Mammary epithelial cell (primary cell): ENCODE measurements at regions not wholly inside any gene's neighbourhood (a gene's known extent, or its start where the extent isn't known, plus 50 kb on each side); places are given as distances from the start of the nearest gene placed in this dataset.

Source experiments
- EZH2 ChIP-seq: IDR thresholded peaks from 2 replicates; pipeline ENCODE4 v1.6.1; 2012; ENCODE audit warnings: low read length, inconsistent platforms, borderline replicate concordance
- TF ChIP-seq, protein P1 (sequence below), 2 donors: IDR thresholded peaks in 1 of 2; conservative IDR thresholded peaks in 1 of 2; 2 replicates each; pipeline ENCODE4 v1.5.1; 2011 to 2012; ENCODE audit warnings: inconsistent platforms in 2 of 2, low read length in 2 of 2, mild to moderate bottlenecking in 2 of 2, control low read depth in 1 of 2, low read depth in 1 of 2; ENCODE audit not compliant: insufficient read depth in 1 of 2; ENCODE audit errors: extremely low read depth in 1 of 2

DNA sequence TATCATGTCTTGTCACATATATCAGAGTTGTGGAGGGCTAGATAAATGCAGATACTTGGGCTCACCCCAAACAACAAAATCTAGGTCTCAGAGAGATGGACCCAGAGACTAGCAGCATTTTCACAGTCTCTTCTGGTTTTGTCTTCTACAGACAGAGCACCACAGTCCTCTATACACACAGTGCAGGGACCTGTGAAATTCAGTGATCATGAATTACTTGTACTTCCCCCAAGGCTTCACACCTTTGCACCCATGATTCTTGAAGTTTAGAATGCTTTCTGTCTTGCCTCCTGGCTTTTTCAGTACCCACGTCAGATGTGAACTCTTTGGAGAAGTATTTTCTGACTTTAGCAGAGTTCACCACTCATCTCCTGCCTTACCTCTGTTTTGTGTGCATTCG is 371.5 kb upstream of the PRR16 start:
- TF ChIP-seq, protein P1, sequence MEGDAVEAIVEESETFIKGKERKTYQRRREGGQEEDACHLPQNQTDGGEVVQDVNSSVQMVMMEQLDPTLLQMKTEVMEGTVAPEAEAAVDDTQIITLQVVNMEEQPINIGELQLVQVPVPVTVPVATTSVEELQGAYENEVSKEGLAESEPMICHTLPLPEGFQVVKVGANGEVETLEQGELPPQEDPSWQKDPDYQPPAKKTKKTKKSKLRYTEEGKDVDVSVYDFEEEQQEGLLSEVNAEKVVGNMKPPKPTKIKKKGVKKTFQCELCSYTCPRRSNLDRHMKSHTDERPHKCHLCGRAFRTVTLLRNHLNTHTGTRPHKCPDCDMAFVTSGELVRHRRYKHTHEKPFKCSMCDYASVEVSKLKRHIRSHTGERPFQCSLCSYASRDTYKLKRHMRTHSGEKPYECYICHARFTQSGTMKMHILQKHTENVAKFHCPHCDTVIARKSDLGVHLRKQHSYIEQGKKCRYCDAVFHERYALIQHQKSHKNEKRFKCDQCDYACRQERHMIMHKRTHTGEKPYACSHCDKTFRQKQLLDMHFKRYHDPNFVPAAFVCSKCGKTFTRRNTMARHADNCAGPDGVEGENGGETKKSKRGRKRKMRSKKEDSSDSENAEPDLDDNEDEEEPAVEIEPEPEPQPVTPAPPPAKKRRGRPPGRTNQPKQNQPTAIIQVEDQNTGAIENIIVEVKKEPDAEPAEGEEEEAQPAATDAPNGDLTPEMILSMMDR (conservative IDR thresholded peaks at IDR 0.05 in 1 of 2, IDR thresholded peaks at IDR 0.05 in 1 of 2; ENCODE audit: extremely low read depth in 1 of 2, insufficient read depth in 1 of 2, low read depth in 1 of 2, low read length in 2 of 2) = no peak
- TF ChIP-seq EZH2 = no peak
